ENCODE measurements at regions not wholly inside any gene's neighbourhood (a gene's known extent, or its start where the extent isn't known, plus 50 kb on each side); places are given as distances from the start of the nearest gene placed in this dataset.

DNA sequence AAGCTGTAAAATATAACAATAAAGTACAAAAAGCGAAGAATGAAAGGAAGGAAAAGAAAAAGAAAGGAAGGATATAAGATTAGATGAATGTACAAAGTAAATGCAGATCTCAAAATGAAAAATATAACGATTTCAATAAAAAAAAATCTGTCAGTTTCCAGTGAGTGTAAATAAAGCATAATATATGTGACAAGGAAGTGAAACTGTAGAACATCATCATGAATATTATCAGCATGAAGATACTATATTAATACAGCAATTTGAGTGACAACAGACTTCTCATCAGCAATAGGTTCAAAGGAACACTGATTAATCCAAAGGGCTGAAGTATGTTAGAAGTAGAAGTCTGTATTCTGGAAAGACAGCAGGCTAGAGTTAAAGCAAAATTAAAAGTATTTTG, 659.5 kb upstream of the MBL2 start:
- TF ChIP-seq EZH2phosphoT487 (IDR thresholded peaks at IDR 0.05) (no peak), EZH2 (IDR thresholded peaks at IDR 0.05) (no peak)
- TF ChIP-seq, protein P1, sequence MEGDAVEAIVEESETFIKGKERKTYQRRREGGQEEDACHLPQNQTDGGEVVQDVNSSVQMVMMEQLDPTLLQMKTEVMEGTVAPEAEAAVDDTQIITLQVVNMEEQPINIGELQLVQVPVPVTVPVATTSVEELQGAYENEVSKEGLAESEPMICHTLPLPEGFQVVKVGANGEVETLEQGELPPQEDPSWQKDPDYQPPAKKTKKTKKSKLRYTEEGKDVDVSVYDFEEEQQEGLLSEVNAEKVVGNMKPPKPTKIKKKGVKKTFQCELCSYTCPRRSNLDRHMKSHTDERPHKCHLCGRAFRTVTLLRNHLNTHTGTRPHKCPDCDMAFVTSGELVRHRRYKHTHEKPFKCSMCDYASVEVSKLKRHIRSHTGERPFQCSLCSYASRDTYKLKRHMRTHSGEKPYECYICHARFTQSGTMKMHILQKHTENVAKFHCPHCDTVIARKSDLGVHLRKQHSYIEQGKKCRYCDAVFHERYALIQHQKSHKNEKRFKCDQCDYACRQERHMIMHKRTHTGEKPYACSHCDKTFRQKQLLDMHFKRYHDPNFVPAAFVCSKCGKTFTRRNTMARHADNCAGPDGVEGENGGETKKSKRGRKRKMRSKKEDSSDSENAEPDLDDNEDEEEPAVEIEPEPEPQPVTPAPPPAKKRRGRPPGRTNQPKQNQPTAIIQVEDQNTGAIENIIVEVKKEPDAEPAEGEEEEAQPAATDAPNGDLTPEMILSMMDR (IDR thresholded peaks at IDR 0.05), result no peak
- DNase-seq (ENCODE audit: low spot score), result no peak
- Mint-ChIP-seq H3K27me3 (ENCODE audit: insufficient read depth, low read depth) (no peaks in the 10 kb centered on the region), H3K9me3 (no peaks in the 10 kb centered on the region), H3K4me1 (no peaks in the 10 kb centered on the region), H3K36me3 (no peaks in the 10 kb centered on the region), H3K27ac (no peak overlapping the region), H3K4me3 (no peak overlapping the region)
- no peak overlapping the region for H3K4me3 ChIP-seq
- H2AFZ ChIP-seq (replicated peaks), result no peak overlapping the region
- no peak overlapping the region for H3K9ac ChIP-seq
- H3K27ac ChIP-seq, result no peak overlapping the region
- H3K27me3 ChIP-seq, result no peaks in the 10 kb centered on the region
- no peaks in the 10 kb centered on the region for H3K4me1 ChIP-seq
- no peaks in the 10 kb centered on the region for H3F3A ChIP-seq (ENCODE audit: low read depth)
- no peaks in the 10 kb centered on the region for H3K79me2 ChIP-seq (ENCODE audit: low read depth)
- H3K4me2 ChIP-seq, result no peak overlapping the region
- no peaks in the 10 kb centered on the region for H3K9me3 ChIP-seq (ENCODE audit: low read depth)
- no peaks in the 10 kb centered on the region for H4K20me1 ChIP-seq (ENCODE audit: low read depth)
- H3K36me3 ChIP-seq, result no peaks in the 10 kb centered on the region

DNA sequence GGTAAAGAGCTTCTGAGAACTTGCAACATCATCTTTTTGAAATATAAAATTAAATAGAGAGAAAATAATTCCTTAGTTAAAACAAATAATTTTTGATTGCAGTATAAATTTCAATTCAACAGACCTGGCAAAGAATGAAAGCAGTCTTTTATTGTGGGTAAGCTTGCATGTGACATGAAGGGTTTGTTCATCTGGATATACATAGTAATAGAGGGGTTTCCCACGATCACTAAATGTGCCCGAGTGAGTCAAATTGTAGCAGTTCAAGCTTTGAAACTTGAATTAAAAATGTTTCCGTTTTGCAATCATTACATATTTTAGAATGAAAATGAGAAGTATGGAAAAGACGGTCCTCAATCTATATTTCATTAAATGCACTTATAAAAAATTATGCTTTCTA, 658.4 kb upstream of the MBL2 start:
- no peaks in the 10 kb centered on the region for H3K4me1 Mint-ChIP-seq
- no peaks in the 10 kb centered on the region for H3K36me3 Mint-ChIP-seq
- H3K4me2 ChIP-seq, result no peak overlapping the region
- no peaks in the 10 kb centered on the region for H3K4me1 ChIP-seq
- no peak overlapping the region for H3K27ac ChIP-seq
- H3K27ac Mint-ChIP-seq, result no peak overlapping the region
- no peak for DNase-seq (ENCODE audit: low spot score)
- H3K27me3 ChIP-seq, result no peaks in the 10 kb centered on the region
- no peaks in the 10 kb centered on the region for H3K9me3 ChIP-seq (ENCODE audit: low read depth)
- H3K9ac ChIP-seq, result no peak overlapping the region
- TF ChIP-seq EZH2phosphoT487 (IDR thresholded peaks at IDR 0.05), result no peak
- no peak overlapping the region for H2AFZ ChIP-seq (replicated peaks)
- no peaks in the 10 kb centered on the region for H3K27me3 Mint-ChIP-seq (ENCODE audit: insufficient read depth, low read depth)
- no peaks in the 10 kb centered on the region for H3K36me3 ChIP-seq
- no peaks in the 10 kb centered on the region for H3F3A ChIP-seq (ENCODE audit: low read depth)
- H3K4me3 Mint-ChIP-seq, result no peak overlapping the region
- no peaks in the 10 kb centered on the region for H3K79me2 ChIP-seq (ENCODE audit: low read depth)
- H3K9me3 Mint-ChIP-seq, result no peaks in the 10 kb centered on the region
- H4K20me1 ChIP-seq (ENCODE audit: low read depth), result no peaks in the 10 kb centered on the region
- H3K4me3 ChIP-seq, result no peak overlapping the region

DNA sequence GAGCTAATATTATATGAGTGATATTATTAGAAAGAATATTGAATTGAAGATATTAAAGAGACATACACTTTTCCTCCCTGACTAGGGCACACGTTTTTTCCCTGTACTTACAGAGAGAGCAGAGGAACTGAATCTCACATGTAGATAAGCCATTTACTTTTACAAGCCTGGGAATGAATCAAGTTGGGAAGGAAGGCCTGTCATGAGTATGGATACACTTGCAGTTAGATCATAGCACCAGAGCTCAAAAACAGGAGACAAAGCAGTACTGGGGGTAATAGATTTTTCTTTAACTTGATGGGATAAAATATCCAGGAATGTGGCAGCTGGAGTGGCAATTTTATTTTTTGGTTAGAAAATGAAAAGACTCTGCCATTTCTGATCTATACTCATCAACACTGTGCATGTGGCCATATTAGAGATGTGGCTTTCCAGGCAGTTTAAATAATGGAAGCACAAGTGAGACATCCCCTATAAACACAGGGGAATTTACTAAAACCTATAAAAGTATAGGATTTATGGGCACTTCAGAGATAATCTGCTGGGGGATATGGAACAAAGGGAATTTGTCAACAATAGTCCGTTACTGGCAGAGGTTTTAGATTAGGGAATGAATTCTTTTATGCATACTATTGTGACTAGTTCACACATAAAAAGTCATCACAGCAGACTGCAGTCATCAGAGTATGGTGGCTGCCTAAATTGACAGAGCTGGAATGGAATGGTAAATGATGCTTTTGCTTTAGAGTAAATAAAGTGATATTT, 657.7 kb upstream of the MBL2 start:
- no peaks in the 10 kb centered on the region for H3K79me2 ChIP-seq (ENCODE audit: low read depth)
- no peak overlapping the region for H3K4me2 ChIP-seq
- no peak overlapping the region for H3K4me3 Mint-ChIP-seq
- H3K4me1 Mint-ChIP-seq, result no peaks in the 10 kb centered on the region
- peaks cover 3% of the 10 kb centered on the region for H3K9me3 Mint-ChIP-seq
- H3K27ac ChIP-seq, result no peak overlapping the region
- H3K36me3 Mint-ChIP-seq, result no peaks in the 10 kb centered on the region
- TF ChIP-seq, protein P1 (IDR thresholded peaks at IDR 0.05), result no peak
- TF ChIP-seq EZH2phosphoT487 (IDR thresholded peaks at IDR 0.05) (no peak), EZH2 (IDR thresholded peaks at IDR 0.05) (no peak)
- H3K27ac Mint-ChIP-seq, result peak overlapping the region; percentile 78
- H3K9ac ChIP-seq, result no peak overlapping the region
- H3K27me3 Mint-ChIP-seq (ENCODE audit: insufficient read depth, low read depth), result no peaks in the 10 kb centered on the region
- H3F3A ChIP-seq (ENCODE audit: low read depth), result no peaks in the 10 kb centered on the region
- no peaks in the 10 kb centered on the region for H3K9me3 ChIP-seq (ENCODE audit: low read depth)
- DNase-seq (ENCODE audit: low spot score), result no peak
- H3K4me1 ChIP-seq, result no peaks in the 10 kb centered on the region
- no peak overlapping the region for H2AFZ ChIP-seq (replicated peaks)
- no peaks in the 10 kb centered on the region for H3K27me3 ChIP-seq
- H3K4me3 ChIP-seq, result no peak overlapping the region
- no peaks in the 10 kb centered on the region for H4K20me1 ChIP-seq (ENCODE audit: low read depth)
- no peaks in the 10 kb centered on the region for H3K36me3 ChIP-seq

DNA sequence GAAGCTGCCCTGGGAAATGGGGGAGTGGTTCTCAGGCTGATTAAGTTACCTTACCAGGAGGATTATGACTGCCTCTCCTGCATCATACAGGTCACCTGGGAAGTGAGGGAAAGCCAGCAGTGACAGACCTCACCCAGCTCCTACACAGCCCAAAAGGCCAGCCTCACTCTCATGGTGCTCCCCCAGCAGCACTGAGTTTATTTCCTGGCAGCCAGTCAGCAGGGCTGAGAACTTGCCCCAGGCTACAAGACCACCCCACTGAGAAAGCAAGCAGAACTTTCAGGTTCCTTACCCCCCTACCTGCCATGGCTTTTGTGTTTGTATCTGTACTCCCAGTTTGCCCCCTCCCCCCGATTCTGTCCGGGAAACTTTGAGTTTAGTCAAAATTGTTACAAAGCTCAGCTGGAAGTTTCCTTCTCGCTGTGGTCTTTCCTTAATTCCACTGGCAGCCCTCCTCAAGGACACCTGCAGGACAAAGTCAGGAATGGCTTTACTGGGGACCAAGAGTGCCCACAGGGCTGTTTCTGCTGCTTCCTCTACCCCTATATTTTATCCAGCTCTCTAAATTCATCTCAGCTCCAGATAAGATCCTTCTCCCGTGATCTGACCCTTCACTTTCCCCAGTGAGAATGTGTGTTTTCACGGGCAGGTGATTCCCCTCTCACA, 649.8 kb upstream of the MBL2 start:
- DNase-seq (ENCODE audit: low spot score), result no peak
- Histone ChIP-seq H3K79me2 (ENCODE audit: low read depth) (no peaks in the 10 kb centered on the region), H3K36me3 (no peaks in the 10 kb centered on the region), H3K27me3 (no peaks in the 10 kb centered on the region), H3K9ac (no peak overlapping the region), H3F3A (ENCODE audit: low read depth) (peaks cover 3% of the 10 kb centered on the region), H2AFZ (replicated peaks) (peak overlapping the region; percentile 76), H3K4me2 (no peak overlapping the region), H3K9me3 (ENCODE audit: low read depth) (no peaks in the 10 kb centered on the region), H3K27ac (peak overlapping the region; percentile 37), H3K4me1 (no peaks in the 10 kb centered on the region), H3K4me3 (no peak overlapping the region), H4K20me1 (ENCODE audit: low read depth) (no peaks in the 10 kb centered on the region)
- no peaks in the 10 kb centered on the region for H3K36me3 Mint-ChIP-seq
- TF ChIP-seq EZH2phosphoT487 (IDR thresholded peaks at IDR 0.05) (no peak), EZH2 (IDR thresholded peaks at IDR 0.05) (no peak)
- TF ChIP-seq, protein P1 (IDR thresholded peaks at IDR 0.05), result peak; percentile 8
- peaks cover 8% of the 10 kb centered on the region for H3K4me1 Mint-ChIP-seq
- no peak overlapping the region for H3K4me3 Mint-ChIP-seq
- no peak overlapping the region for H3K27ac Mint-ChIP-seq
- no peaks in the 10 kb centered on the region for H3K27me3 Mint-ChIP-seq (ENCODE audit: insufficient read depth, low read depth)
- peaks cover 9% of the 10 kb centered on the region for H3K9me3 Mint-ChIP-seq
